SIG-M5 treated with dmso at 0.1 percent for 504 hours (cell line): ENCODE measurements at regions not wholly inside any gene's neighbourhood (a gene's known extent, or its start where the extent isn't known, plus 50 kb on each side); places are given as distances from the start of the nearest gene placed in this dataset.

Experiments
- DNase-seq: peaks from one replicate; lab custom pipeline; 2025; ENCODE audit not compliant: unreplicated experiment; lab: John Stamatoyannopoulos, UW

DNA sequence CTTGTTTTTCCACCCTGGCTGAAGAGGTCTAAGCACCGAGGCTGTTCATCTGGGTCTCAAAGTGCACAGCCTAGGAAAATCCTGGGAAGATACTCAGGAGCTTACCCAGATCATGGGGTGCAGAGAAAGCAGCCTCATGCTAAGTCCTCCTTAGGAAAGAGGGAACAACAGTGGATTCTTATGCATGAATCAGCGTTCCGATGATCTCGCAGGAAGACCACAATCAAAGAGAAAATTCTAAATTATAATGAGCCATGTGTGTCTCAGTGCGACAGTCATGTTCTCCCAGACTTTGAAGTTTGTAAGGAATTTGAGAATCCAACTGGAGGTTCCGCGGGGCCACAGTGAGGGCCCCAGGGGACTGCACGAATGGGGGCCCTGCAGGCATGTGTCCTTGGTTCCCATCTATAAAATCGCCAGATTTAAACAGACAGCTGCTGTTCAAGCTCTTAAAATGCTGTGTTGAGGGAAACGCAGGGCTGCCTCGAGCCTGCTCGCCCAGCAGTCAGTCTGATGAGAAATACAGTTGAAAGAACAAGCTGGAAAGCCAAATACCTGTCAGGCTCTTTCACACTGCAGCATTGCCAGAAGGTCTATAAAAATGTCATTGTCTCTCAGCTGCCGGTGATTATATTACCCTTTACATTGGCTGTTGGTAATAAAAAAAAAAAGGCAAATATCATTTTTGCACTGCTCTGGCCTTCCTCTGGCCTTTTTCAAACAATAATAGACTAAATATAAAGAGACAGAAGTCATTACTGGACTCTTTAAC, 152.1 kb downstream of the PMP22 start:
- DNase-seq: no peak

DNA sequence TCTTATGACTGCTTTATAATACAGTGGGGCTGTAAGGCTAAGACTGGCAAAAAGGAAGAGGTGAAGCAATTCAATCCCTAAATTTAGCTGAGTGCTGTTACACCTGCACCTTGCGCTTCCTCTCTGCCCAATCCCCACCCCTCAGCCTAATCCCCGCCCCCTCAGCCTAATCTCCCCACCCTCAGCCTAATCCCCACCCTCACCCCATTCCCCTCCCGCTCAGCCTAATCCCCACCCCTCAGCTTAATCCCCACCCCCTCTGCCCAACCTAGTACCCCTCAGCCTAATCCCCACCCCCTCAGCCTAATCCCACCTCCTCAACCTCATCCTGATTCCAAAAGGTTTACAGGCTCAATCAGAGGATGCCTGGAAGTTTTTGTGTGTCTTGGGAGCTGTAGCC, 155.5 kb downstream of the PMP22 start:
- no peak for DNase-seq

DNA sequence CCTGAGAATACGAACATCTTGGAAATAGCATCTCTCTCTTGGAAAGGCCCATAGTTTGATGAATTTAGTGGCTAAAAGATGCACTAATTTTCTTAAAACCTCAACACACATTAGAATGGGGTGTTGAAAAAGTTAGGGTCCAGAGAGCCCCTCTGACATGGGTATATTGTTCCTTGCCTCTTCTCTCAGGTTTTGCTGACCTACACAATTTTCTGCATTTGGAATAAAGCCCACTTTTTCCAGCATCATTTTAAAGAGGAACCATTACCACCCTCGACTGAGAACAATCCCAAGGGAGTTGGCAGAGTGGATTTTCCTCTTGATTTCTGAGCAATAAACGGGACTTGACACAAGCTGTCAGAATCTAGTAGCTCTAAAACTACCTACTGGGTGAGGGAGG, 156.1 kb downstream of the PMP22 start:
- DNase-seq: no peak

DNA sequence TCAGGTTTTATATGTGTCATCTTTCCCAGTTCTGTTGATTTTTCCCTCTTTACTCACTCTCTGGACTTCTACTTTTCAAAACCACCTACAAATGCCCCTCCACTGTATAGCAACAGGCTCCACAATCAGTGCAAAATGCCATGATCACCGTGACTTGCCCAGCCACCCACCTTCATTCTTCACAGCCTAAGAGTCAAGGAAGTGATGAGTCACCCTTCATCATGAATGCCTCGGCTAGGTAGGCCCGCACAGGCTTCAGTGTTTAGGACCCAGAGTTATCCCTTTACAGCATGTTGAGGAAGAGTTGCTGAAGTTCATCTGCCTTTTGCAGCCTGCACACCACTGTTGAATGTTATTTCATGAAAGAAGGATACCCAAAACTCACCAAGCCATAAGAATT, 158.6 kb downstream of the PMP22 start:
- DNase-seq: no peak

DNA sequence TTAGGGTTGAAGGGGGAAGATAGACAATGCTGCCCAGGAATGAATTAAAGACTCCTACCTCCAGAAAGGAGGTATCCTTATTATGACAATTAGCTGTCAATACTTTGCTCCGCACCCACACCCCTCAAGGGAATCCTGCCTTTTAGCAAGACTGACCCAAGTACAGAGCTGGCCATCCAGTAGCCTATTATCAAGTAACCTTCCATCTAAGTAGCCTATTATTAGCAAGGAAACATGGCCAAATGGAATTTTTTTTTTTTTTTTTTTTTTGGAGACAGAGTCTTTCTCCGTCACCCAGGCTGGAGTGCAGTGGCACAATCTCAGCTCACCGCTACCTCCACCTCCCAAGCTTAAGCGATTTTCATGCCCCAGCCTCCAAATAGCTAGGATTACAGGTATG, 161.3 kb downstream of the PMP22 start:
- no peak for DNase-seq

DNA sequence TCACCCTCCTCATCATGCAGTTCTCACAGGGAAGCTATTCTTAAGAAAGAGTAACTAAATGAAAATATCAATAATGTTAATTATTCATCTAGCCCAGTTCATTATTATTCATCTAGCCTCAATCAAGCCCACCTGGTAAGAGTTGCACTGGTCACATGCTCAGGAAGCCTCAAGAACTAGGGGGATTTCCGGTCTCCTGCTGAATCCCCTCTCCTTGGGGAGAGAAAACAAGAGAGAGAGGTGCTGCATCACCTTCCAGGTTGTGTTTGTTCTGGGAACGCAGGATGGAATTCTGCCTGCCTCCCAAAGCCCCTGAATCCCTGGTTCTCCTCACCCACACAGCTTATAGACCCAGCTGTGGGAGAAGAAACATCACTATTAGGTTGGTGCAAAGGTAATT, 164.0 kb downstream of the PMP22 start:
- DNase-seq: no peak

DNA sequence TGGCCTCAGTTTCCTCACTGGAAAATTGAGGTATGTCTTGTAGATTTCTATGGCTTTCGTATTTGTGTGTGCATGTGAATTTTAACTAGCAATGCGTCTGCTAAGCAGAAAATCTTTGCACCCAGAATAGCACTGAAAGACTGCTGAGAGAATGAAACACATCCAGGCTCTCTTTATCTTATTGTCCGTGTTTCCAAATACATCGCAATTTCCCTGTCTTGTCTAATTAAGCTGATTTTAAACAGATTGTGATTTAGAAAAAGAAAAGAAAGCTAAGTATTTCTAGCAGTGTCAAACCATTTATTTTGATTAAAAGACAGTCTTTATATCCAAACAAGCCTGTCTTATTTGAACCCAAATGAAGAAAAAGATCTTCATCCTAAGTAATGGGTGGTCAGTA, 168.6 kb downstream of the PMP22 start:
- DNase-seq: no peak

DNA sequence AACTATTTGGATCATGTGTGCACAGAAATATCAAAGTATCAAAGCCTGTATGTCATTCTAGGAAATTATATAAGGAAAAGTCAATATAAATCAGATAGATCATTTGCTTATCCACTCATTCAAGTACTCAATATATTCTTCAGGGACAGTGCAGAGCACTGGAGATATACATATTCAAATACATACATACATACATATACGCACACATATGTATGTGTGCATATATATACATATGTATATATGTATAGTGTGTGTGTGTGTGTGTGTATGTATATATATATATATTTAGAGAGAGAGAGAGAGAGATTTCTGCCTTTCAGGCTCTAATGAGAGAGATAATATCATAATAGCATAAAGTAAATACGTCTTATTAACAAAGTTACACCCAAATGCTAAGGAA, 169.2 kb downstream of the PMP22 start:
- no peak for DNase-seq

DNA sequence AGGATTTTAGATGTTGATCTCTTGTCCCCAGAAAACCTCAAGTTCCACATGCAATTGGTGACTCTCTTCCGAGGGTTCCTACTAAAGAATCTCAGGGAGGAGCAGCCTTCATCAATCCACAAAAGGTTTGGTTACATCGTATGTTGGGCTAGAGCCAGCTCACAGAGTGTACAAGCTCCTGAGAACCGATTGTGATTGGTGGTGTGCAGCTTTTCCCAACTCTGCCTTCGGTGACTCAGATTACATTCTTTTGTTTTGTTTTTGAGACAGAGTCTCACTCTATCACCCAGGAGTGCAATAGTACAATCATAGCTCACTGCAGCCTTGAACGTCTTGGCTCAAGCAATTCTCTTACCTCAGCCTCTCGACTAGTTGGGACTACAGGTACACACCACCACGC, 172.4 kb downstream of the PMP22 start:
- no peak for DNase-seq

DNA sequence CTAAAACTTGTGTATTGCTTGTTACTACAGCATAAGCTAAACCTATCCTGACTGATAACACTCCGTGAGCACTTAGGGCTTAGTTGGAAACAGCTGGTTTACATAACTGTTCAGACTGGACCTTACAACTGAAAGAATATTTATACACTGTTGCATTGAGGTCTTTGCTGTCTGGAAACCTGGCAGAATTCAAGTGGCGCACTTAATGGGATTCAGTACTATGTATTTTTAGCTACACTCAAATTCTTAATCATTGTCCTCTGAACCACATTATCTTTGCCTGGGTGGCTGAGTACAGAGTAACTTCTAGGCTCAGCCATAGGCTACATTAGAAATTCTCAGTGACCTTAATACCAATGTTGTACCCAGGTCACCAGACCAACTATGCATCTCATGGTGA, 172.9 kb downstream of the PMP22 start:
- no peak for DNase-seq

DNA sequence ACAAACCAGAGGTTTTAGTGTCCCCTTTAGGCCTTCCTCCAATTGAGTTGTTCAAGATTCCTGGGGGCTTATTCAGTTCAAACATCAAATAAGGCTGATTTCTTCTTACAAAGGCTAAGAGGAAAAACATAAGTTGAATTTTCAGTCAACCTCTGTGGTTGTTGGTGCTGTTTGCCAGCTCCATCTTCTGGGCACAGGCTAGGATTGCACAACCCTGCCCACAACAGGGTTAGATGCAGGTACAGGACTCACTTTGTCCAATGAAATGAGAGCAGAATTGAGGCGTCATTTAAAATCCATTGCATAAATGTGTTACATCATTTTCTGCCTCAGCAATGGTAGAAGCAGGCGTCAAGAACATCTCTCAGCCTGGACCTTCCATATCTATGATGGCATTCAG, 173.3 kb downstream of the PMP22 start:
- no peak for DNase-seq

DNA sequence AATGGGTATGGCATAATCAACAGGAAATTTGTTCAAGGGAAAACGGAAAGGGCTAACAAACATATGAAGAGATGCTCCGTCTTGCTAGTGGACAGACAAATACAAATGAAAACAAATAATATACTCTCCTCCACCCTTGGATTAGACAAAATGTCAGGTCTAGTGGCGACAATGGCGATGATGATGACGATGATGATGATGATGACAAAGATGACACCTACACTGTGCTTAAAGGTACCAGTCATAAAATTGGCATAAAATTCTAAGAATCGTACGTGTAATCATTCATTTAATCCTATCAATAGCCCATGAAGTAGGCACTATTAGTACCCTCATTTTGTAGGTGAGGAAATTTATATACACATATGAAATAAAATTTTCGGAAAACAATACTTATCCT, 174.6 kb downstream of the PMP22 start:
- no peak for DNase-seq

DNA sequence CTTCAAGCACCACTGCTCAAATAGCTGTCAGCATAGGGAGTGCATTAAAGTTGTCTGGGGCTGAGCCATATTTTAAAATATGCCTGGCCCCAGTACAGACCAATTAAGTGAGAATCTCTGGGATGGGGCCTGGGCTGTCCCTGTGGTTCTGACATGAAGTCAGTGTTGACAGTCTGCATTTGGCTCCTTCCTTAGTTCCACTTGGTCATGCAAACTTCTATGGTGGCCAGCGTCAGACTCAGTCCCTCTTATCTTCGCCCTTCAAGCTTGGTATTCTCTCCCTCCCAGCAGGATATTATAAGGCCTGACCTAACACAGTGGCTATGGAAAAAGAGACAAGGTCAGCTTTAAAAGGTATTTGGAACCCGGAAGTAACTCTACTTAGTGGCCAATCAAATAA, 177.2 kb downstream of the PMP22 start:
- no peak for DNase-seq

DNA sequence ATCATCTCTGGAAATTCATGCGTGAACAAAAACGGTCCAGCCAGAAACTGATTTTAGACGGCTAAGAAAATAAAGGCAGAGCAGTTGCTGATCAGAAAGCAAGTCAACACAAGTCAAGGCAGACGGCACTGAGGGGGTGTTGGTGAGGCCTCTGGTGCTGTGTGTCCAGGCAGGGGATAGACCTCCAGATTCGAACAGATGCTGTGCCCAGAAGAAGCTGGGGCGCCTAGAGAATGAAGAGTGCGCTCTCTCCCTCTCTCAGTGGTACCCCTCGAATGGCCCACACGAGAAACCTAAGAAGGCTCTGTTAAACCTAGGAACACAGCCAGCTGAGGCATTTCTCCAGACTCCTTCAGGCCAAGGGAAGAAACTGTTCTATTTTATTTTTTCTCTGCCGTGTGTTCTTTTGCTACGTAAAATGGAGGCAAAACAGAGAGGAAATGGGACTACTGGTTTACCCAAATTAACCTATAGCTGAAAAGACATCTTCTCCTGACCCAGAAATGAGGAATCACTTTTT, 178.3 kb downstream of the PMP22 start:
- DNase-seq: no peak

DNA sequence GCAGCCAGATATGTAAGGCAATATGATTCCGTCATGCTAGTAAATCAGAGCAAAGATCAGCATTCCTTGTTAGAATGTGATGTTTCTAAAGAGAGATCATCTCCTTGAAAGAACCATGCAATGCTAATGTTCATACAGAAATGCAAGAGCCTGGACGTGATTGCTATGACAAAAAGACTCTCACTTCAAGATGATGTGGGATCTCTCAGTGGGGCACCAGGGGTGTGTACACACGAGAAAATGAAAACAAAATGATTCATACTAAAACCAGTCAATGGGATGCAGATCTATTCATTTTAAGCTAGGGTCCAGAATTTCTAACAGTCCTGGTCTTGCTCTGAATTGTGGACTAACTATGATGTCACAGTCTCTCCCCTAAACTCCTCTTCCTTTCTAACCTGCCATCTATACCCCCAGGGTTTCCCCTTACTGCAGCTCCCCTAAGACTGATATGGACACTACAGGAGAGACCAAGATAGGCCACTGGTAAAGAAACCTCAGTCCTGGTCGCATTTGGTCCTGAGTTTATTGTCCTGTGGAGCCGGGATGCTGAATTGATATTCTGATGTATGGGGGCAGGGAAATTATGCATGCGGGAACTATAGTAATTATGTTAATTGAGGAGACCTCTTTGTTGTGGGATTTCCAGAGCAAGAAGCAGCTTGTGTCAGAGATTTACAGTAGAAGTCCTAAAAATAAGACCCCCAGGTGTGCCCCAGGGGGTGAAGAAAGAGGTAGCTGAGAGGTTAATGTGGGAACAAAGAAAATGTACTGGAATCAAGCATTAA, 179.0 kb downstream of the PMP22 start:
- no peak for DNase-seq

DNA sequence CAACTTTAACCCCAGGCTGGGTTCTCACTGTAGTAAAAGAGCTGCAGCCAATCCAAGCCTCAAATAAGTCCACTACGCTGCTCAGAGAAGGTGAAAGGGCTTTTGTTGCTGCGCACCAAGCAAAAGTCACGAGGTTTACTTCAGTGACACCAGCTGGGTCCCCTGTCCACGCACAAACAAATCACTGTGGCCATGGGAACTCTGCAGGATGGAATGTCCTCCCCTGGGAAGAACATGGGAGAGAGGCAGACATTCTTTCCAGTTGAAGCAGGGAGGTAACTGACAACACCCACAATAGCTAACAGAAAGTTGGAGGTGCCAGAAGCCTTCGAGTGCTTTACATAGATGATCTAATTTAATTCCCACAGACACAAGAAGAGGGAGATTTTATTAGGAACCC, 181.9 kb downstream of the PMP22 start:
- no peak for DNase-seq

DNA sequence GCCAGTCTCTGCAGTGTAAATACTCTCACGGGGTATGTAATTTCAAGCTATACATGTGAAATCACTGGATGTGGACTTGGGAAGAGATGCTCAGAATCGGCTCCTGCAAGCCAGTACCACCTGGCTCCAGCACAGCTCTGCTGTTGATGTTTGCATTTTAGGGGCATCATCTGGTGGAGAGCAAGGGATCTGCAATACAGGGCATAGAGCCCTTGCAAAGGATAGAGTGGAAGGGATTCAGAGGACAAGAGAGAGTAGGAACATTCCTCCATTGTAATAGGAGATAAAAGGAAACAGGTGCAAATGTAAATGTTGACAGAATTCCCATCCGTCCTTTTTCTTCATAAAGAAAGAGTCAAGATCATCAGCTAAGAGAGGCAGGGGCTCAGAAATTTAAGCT, 184.1 kb downstream of the PMP22 start:
- DNase-seq: no peak

DNA sequence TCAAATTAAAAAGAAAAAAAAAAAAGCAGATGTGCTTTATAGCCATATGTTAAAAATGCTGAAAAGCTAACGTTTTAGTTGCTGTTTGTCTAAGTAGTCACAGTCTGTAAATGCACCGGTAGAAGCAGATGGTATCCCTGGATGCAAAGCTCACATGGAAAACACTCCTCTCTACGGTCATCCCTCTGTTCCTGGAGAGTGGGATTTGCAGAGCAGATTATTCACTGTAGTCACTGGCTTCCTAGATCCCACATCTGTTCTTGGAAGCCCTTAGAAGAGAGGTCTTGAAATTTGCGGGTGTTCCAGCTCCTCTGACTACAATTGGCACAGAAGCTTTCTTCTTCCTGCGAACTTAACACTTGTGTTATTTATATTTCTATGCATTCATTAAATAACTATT, 186.6 kb downstream of the PMP22 start:
- DNase-seq: no peak

DNA sequence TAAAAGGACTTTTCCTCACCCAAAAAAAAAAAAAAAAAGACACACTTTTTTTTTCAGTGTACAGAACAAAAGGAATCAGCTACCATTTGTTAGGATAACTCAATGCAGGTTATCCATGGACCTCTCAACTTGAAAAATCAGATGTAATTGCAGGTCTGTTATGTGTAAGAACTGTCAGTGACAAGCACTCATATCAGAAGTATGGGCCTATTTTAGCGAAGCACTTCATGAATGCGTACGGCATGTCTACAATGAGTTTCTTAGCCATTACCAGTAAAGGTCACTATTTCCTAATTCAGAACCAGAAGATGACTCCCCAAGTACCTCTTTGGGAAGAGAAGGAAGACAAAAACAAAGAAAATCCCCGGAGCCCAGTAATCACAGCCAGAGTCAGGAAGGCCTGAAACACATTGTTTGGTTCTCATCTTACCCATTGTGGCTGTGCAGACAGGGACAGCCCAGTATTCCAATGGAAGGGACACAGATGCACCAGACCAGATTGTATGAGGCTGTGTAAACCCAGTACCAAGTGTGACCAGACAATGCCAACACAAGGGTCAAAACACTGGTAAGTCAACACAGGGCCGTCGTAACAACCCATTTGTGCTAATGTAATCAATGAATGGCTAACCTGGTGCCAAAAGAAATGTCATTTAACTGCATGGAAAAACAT, 188.0 kb downstream of the PMP22 start:
- DNase-seq: no peak

DNA sequence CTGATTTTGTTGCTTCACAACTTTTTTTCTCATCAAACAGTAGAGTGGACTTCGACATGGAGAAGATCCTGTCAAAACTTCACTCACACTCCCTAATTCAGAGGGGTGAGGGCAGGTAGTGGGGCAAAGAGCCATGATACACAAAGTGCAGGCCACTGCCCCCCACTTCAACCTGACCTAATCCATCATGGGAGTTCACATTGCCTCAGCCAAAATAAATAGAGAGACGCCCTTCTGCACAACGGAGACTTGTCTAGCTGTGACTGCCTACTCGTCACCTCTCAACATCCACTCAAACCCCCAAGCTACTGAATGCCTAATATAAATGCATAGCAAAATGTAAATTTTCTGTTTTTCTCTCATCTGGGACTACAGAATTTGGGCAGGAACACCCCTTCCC, 213.2 kb downstream of the PMP22 start:
- no peak for DNase-seq

DNA sequence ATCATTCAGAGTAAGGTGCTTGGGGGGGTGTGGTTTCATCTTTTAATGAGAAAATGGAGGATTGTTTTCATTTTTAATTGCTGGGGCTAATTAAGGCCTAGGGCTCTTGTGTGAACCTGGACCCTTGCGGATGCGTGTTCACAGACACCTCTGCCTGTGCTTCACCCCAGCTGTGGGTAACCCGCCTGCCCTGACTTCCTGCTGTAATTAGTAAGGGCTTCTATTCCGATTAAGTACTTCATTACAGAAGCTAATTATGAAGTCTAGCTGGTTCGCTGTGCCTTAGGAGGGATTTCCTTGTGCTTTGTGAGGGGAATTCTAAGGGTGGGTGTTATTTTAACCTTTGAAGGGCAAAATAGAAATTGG, 215.3 kb downstream of the PMP22 start:
- DNase-seq: no peak
